ENCODE measurements at regions not wholly inside any gene's neighbourhood (a gene's known extent, or its start where the extent isn't known, plus 50 kb on each side); places are given as distances from the start of the nearest gene placed in this dataset.

GRCh38 chr14:104387022-104388010, 192.2 kb upstream of the C14orf180 start:
- TF ChIP-seq CTCF (conservative IDR thresholded peaks at IDR 0.05 in 1 of 2, IDR thresholded peaks at IDR 0.05 in 1 of 2; ENCODE audit: low read depth in 1 of 2, low read length in 2 of 2) (no peak), EZH2 (IDR thresholded peaks at IDR 0.05; ENCODE audit: low read length, missing control alignments) (no peak)
